Muscle of arm (tissue), 1 donor: ENCODE measurements at regions not wholly inside any gene's neighbourhood (a gene's known extent, or its start where the extent isn't known, plus 50 kb on each side); places are given as distances from the start of the nearest gene placed in this dataset.
A peak's percentile ranks its signal among the peaks of the same experiment; 100 is the strongest.

ENCODE experiments used
- DNase-seq: peaks from one replicate; pipeline ENCODE4 v3.0.0-alpha.2; 2013

GRCh38 chr18:61989138-61989537 lies 96.3 kb upstream of the RNF152 start:
- DNase-seq: no peak

DNA sequence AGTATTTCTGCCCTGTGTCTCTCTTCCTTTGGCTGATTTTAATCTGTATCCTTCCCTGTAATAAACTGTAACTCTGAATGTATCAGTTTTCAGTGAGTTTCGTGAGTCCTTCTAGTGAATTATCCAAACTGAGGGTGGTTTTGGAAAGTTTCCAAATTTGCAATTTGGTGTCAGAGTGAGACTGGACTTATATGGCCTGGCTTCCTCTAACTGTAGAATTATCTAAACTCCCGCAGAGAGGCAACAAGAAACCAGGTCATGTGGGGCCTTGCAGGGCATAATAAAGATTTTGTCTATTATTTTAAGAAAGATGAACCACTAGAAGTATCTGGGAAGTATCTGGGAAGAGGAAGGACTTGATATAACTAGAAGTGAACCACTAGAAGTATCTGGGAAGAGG lies 95.3 kb upstream of the RNF152 start:
- DNase-seq: no peak

DNA sequence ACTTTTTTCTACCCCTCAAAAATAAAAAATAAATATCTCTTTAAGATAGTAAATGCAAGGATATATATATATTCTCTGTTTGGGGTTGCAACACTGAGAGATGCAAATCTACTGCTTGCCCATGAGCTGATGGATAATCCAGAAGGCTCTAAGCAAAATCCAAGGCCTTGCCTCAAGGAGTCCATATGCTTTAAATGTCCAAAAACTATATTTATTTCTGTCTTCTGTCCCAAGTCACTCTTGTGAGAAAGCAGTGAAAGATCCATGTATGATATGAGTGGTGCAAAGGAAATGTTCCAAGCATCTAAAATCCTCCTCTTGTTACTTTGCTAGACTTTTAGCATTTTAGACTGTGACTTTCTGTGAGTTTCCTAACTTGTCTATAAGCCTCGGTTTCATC lies 92.9 kb upstream of the RNF152 start:
- no peak for DNase-seq

DNA sequence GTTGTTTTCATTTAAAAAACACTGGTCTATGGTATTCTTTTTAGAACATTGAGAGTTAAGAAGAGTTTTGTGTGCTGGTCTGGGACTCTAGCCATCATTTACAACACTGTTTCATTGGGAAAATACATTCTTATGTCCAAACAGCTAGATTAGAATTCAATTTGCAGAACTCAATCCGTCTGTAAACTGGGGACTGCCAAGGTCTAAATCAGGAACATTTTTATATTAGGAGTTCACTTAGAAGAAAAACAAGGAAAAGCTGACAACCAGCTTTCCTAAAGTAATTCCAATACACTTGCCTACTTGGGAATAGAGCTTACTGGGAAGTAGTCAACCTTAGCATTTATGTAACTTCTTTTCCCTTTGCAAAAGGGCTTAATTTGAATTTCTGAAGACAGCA lies 91.5 kb upstream of the RNF152 start:
- DNase-seq: peak; percentile 77

DNA sequence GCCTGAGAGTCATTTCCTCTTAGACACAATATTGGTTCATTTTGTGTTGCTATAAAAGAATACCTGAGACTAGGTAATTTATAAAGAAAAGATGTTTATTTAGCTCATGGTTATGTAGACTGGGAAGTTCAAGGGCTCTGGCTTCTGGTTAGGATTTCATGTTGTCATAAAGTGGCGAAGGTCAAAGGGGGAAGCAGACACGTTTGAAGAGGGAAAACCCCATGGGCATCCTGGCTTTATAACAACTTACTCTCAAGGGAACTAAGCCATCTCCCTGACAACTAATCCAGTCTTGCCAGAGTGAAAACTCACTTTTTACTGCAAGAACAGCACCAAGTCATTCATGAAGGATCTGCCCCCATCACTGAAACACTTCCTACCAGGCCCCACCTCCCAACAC lies 89.7 kb upstream of the RNF152 start:
- DNase-seq: no peak

DNA sequence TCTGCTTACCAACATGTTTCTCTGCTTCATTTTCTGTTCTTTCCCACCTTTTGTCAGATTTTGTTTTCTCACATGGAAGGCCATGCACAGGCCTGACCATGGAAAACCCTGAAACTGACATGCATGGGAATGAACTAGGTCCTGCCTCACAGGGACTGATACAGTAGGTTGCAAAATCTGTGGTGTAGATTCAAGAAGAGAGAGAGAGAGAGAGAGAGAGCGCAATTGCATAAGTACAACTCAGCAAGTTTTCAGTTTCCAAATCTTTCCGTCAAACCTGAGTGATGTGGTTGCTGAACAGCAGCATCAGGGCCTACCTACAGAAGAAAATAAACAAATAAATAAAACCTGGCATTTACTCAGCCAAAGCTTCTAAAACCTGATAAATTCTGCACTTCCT lies 87.5 kb upstream of the RNF152 start:
- DNase-seq: no peak

GRCh38 chr18:61975526-61976326 lies 82.9 kb upstream of the RNF152 start:
- DNase-seq: no peak

DNA sequence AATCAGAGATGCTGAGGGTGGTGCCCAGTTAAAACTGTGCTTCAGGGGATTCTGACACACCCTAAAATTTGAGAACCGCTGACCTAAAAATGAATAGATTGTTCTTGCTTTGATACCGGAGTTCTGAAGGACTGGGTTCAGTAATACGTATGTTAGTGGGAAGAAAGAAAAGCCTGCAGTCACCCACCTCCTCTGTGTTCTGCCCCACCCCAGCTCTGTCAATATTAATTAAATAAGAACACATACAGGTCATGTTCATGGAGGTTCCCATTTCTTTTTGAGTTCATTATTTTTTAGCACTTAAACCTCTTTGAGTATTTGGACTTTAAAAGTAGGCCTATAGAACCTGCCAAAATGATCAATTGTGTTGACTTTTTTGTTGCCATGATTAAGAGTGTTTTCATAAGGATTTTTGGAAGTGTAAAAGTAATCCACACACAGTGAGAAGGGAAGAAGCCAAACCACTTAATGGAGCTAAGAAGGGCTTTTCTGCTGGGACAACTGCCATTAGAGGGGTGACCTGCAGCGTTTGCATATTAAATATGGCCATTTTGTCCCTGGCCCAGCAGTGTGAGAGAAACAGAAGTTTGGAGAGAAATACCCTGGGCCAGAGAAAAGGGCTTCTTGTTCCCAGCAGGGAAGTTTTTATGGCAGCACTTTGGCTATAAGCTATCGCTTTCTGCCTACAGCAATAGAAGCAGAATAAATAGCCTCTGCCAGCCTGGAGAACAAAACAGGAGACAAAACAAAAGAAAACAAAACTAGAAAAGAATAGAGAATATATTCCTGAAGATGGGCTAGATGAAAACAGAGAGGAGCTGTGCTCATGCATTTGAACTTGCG lies 80.7 kb upstream of the RNF152 start:
- DNase-seq: no peak

- DNase-seq: no peak
Measured at GRCh38 chr18:61972389-61973264, 79.8 kb upstream of the RNF152 start.

- no peak for DNase-seq
Measured at GRCh38 chr18:61967252-61967891, 74.6 kb upstream of the RNF152 start.

- no peak for DNase-seq
Measured at GRCh38 chr18:61965311-61965710, 72.5 kb upstream of the RNF152 start.

- no peak for DNase-seq
Measured at GRCh38 chr18:61964616-61965015, 71.8 kb upstream of the RNF152 start.

- peak; percentile 41 for DNase-seq
Measured at GRCh38 chr18:61963705-61964104, 70.9 kb upstream of the RNF152 start.

- no peak for DNase-seq
Measured at GRCh38 chr18:61957801-61958516, 65.2 kb upstream of the RNF152 start.

- DNase-seq: no peak
Measured at GRCh38 chr18:61955644-61956043, 62.8 kb upstream of the RNF152 start.

DNA sequence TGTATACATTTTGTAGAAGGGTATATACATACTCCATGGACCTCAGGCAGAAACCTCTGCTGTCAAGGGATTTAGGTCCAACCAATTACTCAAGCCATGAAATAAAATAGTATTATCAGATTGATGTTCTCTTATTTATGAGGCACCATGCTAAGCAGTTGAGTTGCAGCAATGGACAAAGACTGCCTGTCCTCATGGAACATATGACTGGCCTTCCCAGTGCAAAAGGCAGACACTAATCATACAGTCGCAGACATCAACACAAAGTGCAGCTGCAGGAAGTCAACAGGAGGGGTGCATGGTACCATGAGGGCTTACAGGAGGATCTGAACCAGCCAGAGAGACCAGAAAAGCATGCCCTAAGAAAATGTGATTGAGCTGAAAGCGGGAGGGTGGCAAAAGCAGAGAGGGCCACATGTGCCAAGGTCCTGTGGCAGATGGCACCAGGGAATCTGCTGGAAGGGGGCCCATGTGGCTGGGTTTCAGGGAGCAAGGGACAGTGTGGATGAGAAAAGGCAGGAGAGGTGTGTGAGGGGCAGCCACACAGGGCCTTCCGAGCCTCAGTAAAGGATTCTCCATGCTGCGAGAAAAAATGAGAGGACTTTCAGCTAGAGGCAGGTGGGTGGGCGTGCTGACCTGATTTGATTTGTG lies 61.4 kb upstream of the RNF152 start:
- DNase-seq: no peak

GRCh38 chr18:61953641-61954040 lies 60.8 kb upstream of the RNF152 start:
- no peak for DNase-seq

GRCh38 chr18:61953161-61953560 lies 60.4 kb upstream of the RNF152 start:
- DNase-seq: no peak

DNA sequence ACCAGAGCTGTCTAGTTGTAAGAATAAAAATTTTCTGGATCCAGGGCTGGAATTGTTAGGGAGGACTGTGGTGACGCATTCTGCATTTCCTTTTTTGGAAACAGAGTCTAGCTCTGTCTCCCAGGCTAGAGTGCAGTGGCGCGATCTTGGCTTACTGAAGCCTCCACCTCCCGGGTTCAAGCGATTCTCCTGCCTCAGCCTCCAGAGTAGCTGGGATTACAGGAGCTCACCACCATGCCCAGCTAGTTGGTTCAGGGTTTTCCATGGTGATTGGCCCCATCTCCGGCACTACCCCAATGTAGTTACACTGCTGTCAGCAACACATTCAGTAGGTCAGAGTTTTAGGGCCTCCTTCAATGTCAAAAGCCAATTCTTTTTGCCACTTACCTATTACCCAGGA lies 58.6 kb upstream of the RNF152 start:
- DNase-seq: no peak

- no peak for DNase-seq
Measured at GRCh38 chr18:61950371-61950770, 57.6 kb upstream of the RNF152 start.

GRCh38 chr18:61949946-61950345 lies 57.1 kb upstream of the RNF152 start:
- DNase-seq: no peak
